Suprapubic skin (tissue), 3 donors: ENCODE measurements at regions not wholly inside any gene's neighbourhood (a gene's known extent, or its start where the extent isn't known, plus 50 kb on each side); places are given as distances from the start of the nearest gene placed in this dataset.
"Not testable (repeated sequence)": the region's sequence is repeated elsewhere in the genome, so short reads cannot be mapped to it uniquely, and the experiment has no call there.

Experiments
- CTCF ChIP-seq, 2 donors: fragments of 200-600 bp in 1 of 2; fragments of 450-650 bp in 1 of 2; sonication (generic) in 1 of 2; IDR thresholded peaks; one replicate each; pipeline ENCODE4 v1.5.1; 2016 to 2019; ENCODE audit warnings: antibody characterized with exemption in 2 of 2, mild to moderate bottlenecking in 1 of 2, moderate library complexity in 1 of 2
- EP300 ChIP-seq: sonication (generic); formaldehyde crosslinking; IDR thresholded peaks from one replicate; pipeline ENCODE4 v1.6.1; 2017; ENCODE audit warnings: antibody characterized with exemption
- POLR2A ChIP-seq, 2 donors: fragments of 450-650 bp; IDR thresholded peaks; one replicate each; pipeline ENCODE4 v1.6.1; 2017; ENCODE audit warnings: antibody characterized with exemption in 2 of 2, mild to moderate bottlenecking in 2 of 2, moderate library complexity in 2 of 2

GRCh38 chr12:89191597-89191996 is 160.7 kb downstream of the DUSP6 start:
- not testable (repeated sequence) for TF ChIP-seq EP300; CTCF (IDR thresholded peaks at IDR 0.05); POLR2A (IDR thresholded peaks at IDR 0.05)
